GM12878 (cell line): ENCODE measurements at regions not wholly inside any gene's neighbourhood (a gene's known extent, or its start where the extent isn't known, plus 50 kb on each side); places are given as distances from the start of the nearest gene placed in this dataset.

Experiments
- ATAC-seq: fragments of 200-7000 bp; cut with Tn5 transposase; 3 replicates; pipeline ENCODE4 v1.9.1; 2020; ENCODE audit warnings: mild to moderate bottlenecking, moderate library complexity
- BruUV-seq: library from RNA; stranded (reverse); fragments of 400-500 nt; replicated peaks from 2 replicates; lab custom pipeline; 2021; lab: Mats Ljungman, UMichigan
- CTCF ChIA-PET: fragments of 300-600 bp; sonication (Branson Sonifier 250); formaldehyde crosslinking; extraction: SDS; loops from one replicate; lab custom pipeline; 2021; ENCODE audit warnings: inconsistent platforms; lab: Yijun Ruan, JAX
- POLR2A ChIA-PET: fragments of 350-600 bp; formaldehyde crosslinking; extraction: SDS; loops from one replicate; lab custom pipeline; 2021; ENCODE audit warnings: inconsistent platforms; lab: Charles Lee
- RAD21 ChIA-PET: fragments of 300-600 bp; sonication (Branson Sonifier 250); formaldehyde crosslinking; loops from one replicate; lab custom pipeline; 2023; ENCODE audit warnings: antibody characterized with exemption; ENCODE audit not compliant: unreplicated experiment; lab: Charles Lee
- SMC1A ChIA-PET: fragments of 300-600 bp; sonication (Branson Sonifier 250); formaldehyde crosslinking; loops from one replicate; lab custom pipeline; 2023; ENCODE audit not compliant: unreplicated experiment, uncharacterized antibody; lab: Charles Lee
- DNase-seq: peaks from one replicate; pipeline ENCODE4 v3.0.0-alpha.2; 2011; ENCODE audit warnings: low read depth, low spot score
- FAIRE-seq: peaks from 3 replicates; lab custom pipeline; 2011; peaks lifted over from hg19 to GRCh38; lab: Jason Lieb, UNC
- H2AFZ ChIP-seq: 2 replicates; pipeline ENCODE4 v1.6.0; 2011; ENCODE audit warnings: low read depth, low read length, control low read depth; ENCODE audit not compliant: control insufficient read depth
- H3K27ac ChIP-seq: 2 replicates; pipeline ENCODE4 v1.5.1; 2011; ENCODE audit warnings: control low read depth; ENCODE audit not compliant: control insufficient read depth, insufficient read depth
- H3K27me3 ChIP-seq, 2 experiments: replicated peaks in 1 of 2; 2 replicates each; pipeline versions ENCODE4 v1.6.0 to v1.6.1; 2011; ENCODE audit warnings: low read length in 1 of 2; ENCODE audit not compliant: control insufficient read depth in 2 of 2, insufficient read depth in 2 of 2
- H3K36me3 ChIP-seq, 2 experiments: 2 replicates each; pipeline ENCODE4 v1.5.1; 2011; ENCODE audit warnings: low read length in 1 of 2; ENCODE audit not compliant: control insufficient read depth in 2 of 2, insufficient read depth in 2 of 2
- H3K4me1 ChIP-seq: 2 replicates; pipeline ENCODE4 v1.6.1; 2011; ENCODE audit warnings: mild to moderate bottlenecking, low read length, moderate library complexity, mixed read lengths; ENCODE audit not compliant: control insufficient read depth, insufficient read depth
- H3K4me2 ChIP-seq: 2 replicates; pipeline ENCODE4 v1.6.0; 2011; ENCODE audit warnings: control low read depth; ENCODE audit not compliant: control insufficient read depth, insufficient read depth
- H3K4me3 ChIP-seq: fragments of 200-600 bp; sonication (generic); 2 replicates; pipeline ENCODE4 v1.5.1; 2016
- H3K79me2 ChIP-seq: 2 replicates; pipeline ENCODE4 v1.6.0; 2011; ENCODE audit warnings: low read length; ENCODE audit not compliant: control insufficient read depth, insufficient read depth
- H3K9ac ChIP-seq: 2 replicates; pipeline ENCODE4 v1.8.0; 2011; ENCODE audit warnings: low read length, control low read depth, mixed read lengths; ENCODE audit not compliant: control insufficient read depth, insufficient read depth
- H3K9me3 ChIP-seq: replicated peaks from 3 replicates; pipeline ENCODE4 v1.5.1; 2011; ENCODE audit warnings: mild to moderate bottlenecking, low read length; ENCODE audit not compliant: control insufficient read depth, insufficient read depth
- H4K20me1 ChIP-seq: 2 replicates; pipeline ENCODE4 v1.6.0; 2011; ENCODE audit not compliant: control insufficient read depth, insufficient read depth
- CUX1 ChIP-seq: IDR thresholded peaks from 2 replicates; pipeline ENCODE4 v1.6.1; 2012; ENCODE audit warnings: improper control_type of control experiment, low read depth, low read length; ENCODE audit not compliant: insufficient replicate concordance
- ETV6 ChIP-seq, 2 experiments: fragments of 450-650 bp in 1 of 2; IDR thresholded peaks in 1 of 2; conservative IDR thresholded peaks in 1 of 2; 2 replicates each; pipeline ENCODE4 v1.6.1; 2014; ENCODE audit warnings: antibody characterized with exemption in 1 of 2, borderline replicate concordance in 1 of 2, low read depth in 1 of 2, mild to moderate bottlenecking in 1 of 2, moderate library complexity in 1 of 2
- IKZF1 ChIP-seq: fragments of 450-650 bp; conservative IDR thresholded peaks from 2 replicates; pipeline ENCODE4 v1.6.1; 2017; ENCODE audit warnings: antibody characterized with exemption, mild to moderate bottlenecking
- NR2C1 ChIP-seq: fragments of 450-650 bp; IDR thresholded peaks from 2 replicates; pipeline ENCODE4 v1.6.1; 2017; ENCODE audit warnings: antibody characterized with exemption, mild to moderate bottlenecking, moderate library complexity
- PAX8 ChIP-seq: fragments of 450-650 bp; IDR thresholded peaks from 2 replicates; pipeline ENCODE4 v1.6.1; 2017; ENCODE audit warnings: mild to moderate bottlenecking, moderate library complexity
- POLR2AphosphoS5 ChIP-seq: IDR thresholded peaks from 2 replicates; pipeline ENCODE4 v1.6.1; 2011; ENCODE audit warnings: mild to moderate bottlenecking, low read length, inconsistent platforms
- SMC3 ChIP-seq: IDR thresholded peaks from 2 replicates; pipeline ENCODE4 v1.6.1; 2011; ENCODE audit warnings: low read length, improper control_type of control experiment, borderline replicate concordance
- TAF1 ChIP-seq: IDR thresholded peaks from 2 replicates; pipeline ENCODE4 v1.6.1; 2011; ENCODE audit warnings: mild to moderate bottlenecking, low read depth, low read length, borderline replicate concordance
- WGBS: methylation state at CpG from one replicate; pipeline ENCODE4 v1.1.6; 2016; ENCODE audit warnings: low lambda C conversion rate; ENCODE audit not compliant: insufficient replicate concordance, insufficient coverage; ENCODE audit errors: missing lambda C conversion rate; 5-methylcytosine and 5-hydroxymethylcytosine counted together
- in situ Hi-C: fragments of 300-500 bp; cut with MboI; formaldehyde crosslinking; loops from 9 replicates; pipeline ENCODE4 v1.14.3; 2018; ENCODE audit warnings: mixed read lengths
- intact Hi-C: fragments of 100-400 bp; cut with micrococcal nuclease; formaldehyde crosslinking; loops from one replicate; pipeline ENCODE4 v1.14.2; 2022; ENCODE audit not compliant: unreplicated experiment
- TF ChIP-seq, protein P1 (sequence below): fragments of 450-650 bp; IDR thresholded peaks from 2 replicates; pipeline ENCODE4 v1.6.1; 2017; ENCODE audit warnings: mild to moderate bottlenecking, moderate library complexity

- TF ChIP-seq CUX1 (no peak), PAX8 (no peak)
Observed at GRCh38 chr6:37556881-37557644, 57.4 kb upstream of the CCDC167 start (continued).

DNA sequence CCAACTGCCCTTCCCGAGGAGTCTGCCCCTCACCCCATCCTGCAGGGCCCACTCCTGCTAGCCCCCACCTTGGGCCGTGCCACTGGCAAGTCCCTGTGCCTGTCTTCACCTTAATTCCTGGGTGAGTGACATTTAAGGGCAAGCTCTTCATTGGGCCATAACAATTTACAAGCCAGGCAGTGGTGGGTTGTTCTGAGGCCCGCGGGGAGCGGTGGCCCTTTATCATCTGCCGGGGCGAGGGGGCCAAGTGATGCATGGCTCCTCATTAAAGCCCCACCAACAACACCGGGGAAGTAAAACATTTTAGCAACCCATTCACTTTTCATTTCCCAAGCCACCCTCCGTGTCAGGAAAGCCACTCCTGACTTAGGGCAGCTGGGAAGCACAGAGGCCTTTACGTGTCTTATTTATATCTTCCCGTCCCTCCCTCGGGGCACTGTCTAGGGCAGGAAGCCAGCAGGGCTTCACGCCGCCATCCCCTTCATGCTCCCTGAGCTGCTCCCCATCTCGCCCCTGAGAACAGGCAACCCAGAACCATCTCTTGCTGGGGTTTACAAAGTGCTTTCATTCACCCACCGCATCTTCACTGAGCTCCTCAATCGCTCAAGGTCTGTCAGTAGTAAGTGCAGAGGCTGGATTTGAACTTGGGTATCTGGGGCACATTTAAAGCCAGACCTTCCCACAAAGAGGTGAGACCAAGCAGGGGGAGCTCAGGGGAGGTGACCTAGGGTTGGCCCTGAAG lies 55.5 kb upstream of the CCDC167 start:
- H3K4me3 ChIP-seq = peak overlapping the region; percentile 81
- ChIA-PET POLR2A (interaction anchor here (0.5 to 6.9 kb wide), 13 partner anchors 9 to 375 kb away, joined by 3 to 73 read pairs (median 6); partner anchors contain the start of gene CCDC167), RAD21 (interaction anchor here (0.6 to 9.3 kb wide), 14 partner anchors 8 to 276 kb away, joined by 3 to 174 read pairs (median 6); no protein-coding TSS in a partner anchor), CTCF (interaction anchor here (0.6 to 18.7 kb wide), 8 partner anchors 7 to 400 kb away, joined by 3 to 590 read pairs (median 4); no protein-coding TSS in a partner anchor), SMC1A (interaction anchor here (0.8 to 15.4 kb wide), 12 partner anchors 8 to 135 kb away, joined by 3 to 232 read pairs (median 6); no protein-coding TSS in a partner anchor)
- H2AFZ ChIP-seq = no peak overlapping the region
- DNase-seq = peak; percentile 71
- no peak for FAIRE-seq
- no peaks in the 10 kb centered on the region for H3K27me3 ChIP-seq
- no peaks in the 10 kb centered on the region; the same call in 2 of the 3 replicates for H3K9me3 ChIP-seq
- H3K27ac ChIP-seq = peak overlapping the region; percentile 91
- H3K36me3 ChIP-seq = no peaks in the 10 kb centered on the region; a peak in 1 of 4 replicates
- in situ Hi-C loops (loop anchor here (10.0 kb wide), 1 partner anchor 60 kb away; the partner anchor contains the start of gene CCDC167), intact Hi-C loops (loop anchor here (2.0 to 10.0 kb wide), 3 partner anchors 58 to 400 kb away; partner anchors contain the start of gene CMTR1)
- peak overlapping the region; percentile 56 for H3K4me2 ChIP-seq
- peaks cover 85% of the 10 kb centered on the region for H3K4me1 ChIP-seq
- BruUV-seq = TSS peak; percentile 78
- ATAC-seq = peak; percentile 12
- H4K20me1 ChIP-seq = no peaks in the 10 kb centered on the region
- H3K9ac ChIP-seq = peak overlapping the region; percentile 86
- H3K79me2 ChIP-seq = peaks cover 67% of the 10 kb centered on the region
- WGBS = under 1% methylated on average over 17 of the region's 17 CpGs
- TF ChIP-seq NR2C1 (no peak), POLR2AphosphoS5 (peak; percentile 90), SMC3 (peak; percentile 19; the same call in 1 of the 2 replicates), ETV6 (conservative IDR thresholded peaks at IDR 0.05 in 1 of 2, IDR thresholded peaks at IDR 0.05 in 1 of 2; ENCODE audit: borderline replicate concordance in 1 of 2, low read depth in 1 of 2) (no peak; a peak in 1 of 4 replicates), IKZF1 (peak; percentile 11; the same call in 1 of the 2 replicates), TAF1 (peak; percentile 58; the same call in 1 of the 2 replicates)
- TF ChIP-seq, protein P1, sequence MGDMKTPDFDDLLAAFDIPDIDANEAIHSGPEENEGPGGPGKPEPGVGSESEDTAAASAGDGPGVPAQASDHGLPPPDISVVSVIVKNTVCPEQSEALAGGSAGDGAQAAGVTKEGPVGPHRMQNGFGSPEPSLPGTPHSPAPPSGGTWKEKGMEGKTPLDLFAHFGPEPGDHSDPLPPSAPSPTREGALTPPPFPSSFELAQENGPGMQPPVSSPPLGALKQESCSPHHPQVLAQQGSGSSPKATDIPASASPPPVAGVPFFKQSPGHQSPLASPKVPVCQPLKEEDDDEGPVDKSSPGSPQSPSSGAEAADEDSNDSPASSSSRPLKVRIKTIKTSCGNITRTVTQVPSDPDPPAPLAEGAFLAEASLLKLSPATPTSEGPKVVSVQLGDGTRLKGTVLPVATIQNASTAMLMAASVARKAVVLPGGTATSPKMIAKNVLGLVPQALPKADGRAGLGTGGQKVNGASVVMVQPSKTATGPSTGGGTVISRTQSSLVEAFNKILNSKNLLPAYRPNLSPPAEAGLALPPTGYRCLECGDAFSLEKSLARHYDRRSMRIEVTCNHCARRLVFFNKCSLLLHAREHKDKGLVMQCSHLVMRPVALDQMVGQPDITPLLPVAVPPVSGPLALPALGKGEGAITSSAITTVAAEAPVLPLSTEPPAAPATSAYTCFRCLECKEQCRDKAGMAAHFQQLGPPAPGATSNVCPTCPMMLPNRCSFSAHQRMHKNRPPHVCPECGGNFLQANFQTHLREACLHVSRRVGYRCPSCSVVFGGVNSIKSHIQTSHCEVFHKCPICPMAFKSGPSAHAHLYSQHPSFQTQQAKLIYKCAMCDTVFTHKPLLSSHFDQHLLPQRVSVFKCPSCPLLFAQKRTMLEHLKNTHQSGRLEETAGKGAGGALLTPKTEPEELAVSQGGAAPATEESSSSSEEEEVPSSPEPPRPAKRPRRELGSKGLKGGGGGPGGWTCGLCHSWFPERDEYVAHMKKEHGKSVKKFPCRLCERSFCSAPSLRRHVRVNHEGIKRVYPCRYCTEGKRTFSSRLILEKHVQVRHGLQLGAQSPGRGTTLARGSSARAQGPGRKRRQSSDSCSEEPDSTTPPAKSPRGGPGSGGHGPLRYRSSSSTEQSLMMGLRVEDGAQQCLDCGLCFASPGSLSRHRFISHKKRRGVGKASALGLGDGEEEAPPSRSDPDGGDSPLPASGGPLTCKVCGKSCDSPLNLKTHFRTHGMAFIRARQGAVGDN = peak; percentile 58
